ENCODE measurements at regions not wholly inside any gene's neighbourhood (a gene's known extent, or its start where the extent isn't known, plus 50 kb on each side); places are given as distances from the start of the nearest gene placed in this dataset.
"Not testable (repeated sequence)": the region's sequence is repeated elsewhere in the genome, so short reads cannot be mapped to it uniquely, and the experiment has no call there.

DNA sequence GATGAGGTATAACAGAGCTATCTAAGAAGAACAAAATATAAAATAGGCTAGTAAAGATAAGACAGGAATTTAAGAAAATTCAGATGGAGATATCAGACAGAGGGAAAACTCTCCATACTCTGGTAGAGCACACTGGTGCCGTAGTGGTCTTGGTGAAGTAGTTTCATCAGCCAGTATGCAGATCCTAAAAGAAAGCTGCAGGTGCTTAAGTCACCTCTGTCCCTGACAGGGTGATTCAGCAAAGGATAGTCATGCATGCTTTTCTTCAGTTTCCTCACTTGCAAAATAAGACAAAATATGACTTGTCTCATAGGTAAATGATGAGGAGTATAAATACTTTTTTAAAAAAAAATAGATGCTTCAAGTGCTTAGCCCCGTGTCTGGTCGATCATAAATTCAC lies 794.9 kb downstream of the TNS3 start:
- no peak for DNase-seq

DNA sequence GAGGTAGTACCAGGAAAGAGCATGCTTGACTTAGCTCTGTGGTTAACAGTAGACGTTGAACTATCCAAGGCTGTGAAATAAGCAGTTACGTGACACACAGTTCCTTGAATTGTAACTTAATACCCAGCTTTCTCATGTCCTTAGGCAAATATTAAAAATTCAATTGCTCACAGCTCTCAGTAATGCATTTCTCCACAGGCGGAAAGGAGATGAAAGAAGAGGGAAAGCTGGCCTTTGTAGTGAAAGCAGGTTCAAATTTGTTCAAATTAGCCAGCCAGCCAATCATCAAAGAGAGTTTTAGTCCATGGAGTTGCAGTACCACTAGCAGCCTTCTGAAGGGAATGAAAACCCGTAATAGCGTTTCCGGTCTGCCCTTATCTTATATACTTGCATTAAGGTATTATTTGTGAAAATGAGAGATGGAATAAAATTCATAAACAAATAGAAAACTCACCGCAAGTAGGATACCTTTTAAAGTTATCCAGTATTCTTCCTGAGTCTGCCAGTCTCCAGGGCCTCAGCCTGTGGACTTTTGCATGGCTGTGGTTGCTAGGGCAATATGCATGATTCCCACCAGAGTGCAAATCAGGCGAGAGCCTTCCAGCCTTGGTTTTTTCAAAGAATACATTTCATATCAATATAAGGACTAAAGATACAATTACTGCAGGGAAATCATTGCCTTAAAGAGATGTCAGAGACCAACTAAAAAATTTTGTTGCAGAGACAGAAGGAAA lies 795.5 kb downstream of the TNS3 start:
- DNase-seq: peak; percentile 4

DNA sequence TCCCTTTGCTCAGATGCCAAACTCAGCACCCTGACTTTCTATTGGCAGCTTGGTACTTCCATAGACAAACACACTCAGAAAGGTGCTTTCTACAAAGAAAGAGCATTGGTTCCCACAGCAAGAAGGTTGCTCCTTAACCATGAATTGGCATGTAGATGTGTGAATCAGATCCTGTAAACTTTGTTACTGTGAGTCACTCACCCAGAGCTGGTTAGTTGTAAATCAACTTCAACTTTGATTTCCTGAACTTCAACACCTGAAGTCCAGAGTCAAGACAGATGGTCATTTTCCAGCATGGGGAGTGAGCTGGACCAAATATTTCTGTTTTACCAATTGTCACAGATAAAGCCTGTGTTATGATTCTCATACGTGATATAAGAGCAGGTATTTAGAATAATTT lies 797.2 kb downstream of the TNS3 start:
- no peak for DNase-seq

- DNase-seq: no peak
Measured at GRCh38 chr7:46781901-46782439, 799.9 kb downstream of the TNS3 start.

DNA sequence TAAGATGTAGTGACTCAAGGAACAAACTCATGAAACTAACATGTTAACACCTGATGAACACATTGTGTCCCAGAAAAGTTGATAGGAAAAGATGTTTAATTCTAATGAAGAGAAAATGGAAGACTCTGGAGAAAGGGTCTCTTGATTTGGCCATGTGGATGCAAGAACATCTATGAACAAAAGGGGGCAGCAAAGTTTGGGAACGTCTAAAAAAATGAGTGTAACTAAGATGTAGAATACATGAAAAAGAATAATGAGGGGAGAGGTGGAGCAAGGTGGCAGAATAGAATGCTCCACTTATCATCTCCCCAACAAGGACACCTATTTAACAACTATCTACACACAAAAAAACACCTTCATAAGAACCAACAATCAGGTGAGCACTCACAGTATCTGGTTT lies 805.1 kb downstream of the TNS3 start:
- no peak for DNase-seq

GRCh38 chr7:46775776-46776175 lies 806.1 kb downstream of the TNS3 start:
- no peak for DNase-seq

GRCh38 chr7:46775020-46775419 lies 806.9 kb downstream of the TNS3 start:
- no peak for DNase-seq

DNA sequence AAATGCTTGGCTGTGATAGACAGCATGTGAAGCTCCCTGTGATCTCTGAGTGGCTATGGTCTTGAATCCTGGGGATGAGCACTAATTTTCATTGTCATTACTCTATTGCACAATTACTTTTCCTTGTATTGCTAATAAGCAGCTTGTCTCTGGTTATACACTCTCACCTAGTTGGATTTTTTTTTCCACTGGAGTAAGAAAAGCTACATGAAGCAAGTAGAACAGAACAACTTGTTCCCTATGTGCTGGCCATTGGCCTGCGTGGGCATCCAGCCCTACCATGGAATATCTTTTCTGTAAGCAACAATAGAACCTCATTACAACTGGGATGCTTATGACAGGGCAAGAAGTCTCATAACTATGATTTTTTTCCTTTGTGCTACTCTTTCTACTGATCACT lies 807.4 kb downstream of the TNS3 start:
- no peak for DNase-seq

- no peak for DNase-seq
Measured at GRCh38 chr7:46772776-46773175, 809.1 kb downstream of the TNS3 start.

- no peak for DNase-seq
Measured at GRCh38 chr7:46767071-46767470, 814.8 kb downstream of the TNS3 start.

GRCh38 chr7:46764100-46764936 lies 817.6 kb downstream of the TNS3 start:
- DNase-seq: no peak

DNA sequence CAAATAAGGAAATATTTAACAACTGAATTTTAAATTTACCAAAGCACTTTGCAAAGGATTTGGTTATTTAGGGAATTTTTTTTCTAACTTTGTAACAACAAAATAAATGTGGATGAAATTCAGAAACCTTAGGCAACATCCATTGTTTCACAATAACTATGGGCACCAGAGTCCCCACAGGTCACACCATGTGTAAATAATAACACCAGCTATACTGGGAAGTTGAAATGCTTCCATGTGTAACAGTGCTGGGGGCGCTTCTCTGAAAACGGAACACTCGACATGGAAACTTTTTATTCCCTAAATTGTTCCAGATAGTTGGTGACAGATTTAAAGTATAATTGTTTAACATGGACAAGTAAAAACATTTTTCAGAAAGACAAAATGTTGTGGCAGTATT lies 818.6 kb downstream of the TNS3 start:
- DNase-seq: no peak

DNA sequence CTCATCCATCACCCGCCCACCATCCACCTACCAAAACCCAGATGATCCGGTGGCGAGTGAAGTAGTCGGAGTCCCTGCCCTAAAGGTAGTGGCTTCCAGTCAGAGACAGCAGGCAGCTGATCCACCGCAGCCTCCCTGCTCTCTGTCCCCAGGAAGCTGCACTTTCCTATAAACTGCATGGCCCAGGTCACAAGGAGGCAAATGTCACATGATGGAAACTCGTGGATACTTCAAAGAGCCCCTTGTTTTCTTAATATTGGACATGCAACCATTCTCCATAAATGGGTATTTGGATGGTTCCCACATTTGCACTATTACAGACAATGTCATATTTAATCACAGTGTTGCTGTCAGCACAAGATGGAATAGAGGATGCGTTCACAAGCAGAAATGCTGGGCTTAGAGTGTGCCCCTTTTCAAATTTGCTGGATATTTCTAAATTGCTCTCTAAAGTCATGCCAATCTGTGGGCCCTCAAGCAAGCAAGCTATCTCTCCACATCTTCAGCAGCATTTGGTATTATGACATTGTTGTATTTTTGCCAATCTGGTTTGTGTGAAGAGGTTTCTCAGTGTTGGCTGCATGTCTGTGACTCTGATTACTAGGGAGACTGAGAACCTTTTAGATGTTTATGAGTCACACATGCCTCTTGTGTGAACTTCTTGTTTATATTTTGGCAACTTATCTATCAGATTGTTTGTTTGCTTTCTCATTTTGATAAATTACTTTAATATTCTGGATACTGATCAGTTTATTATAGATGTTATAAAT lies 822.0 kb downstream of the TNS3 start:
- no peak for DNase-seq

DNA sequence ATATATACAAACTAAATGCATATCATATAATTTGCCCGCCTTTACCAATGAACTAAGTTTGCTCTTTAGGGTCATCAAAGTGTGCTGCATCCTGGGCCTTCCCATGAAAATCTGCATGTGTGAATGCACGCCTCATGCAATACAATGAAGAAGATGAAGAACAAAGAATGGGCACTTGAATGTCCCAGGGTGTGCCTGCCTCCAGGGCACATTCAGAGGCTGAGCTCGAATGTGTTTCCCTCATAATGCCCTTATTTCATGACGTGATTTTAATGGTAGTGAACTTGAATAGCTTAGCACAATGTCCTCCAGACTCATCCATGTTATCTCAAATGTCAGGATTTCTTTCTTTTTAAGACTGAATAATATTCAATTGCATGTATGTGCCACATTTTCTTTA lies 824.9 kb downstream of the TNS3 start:
- DNase-seq: no peak

DNA sequence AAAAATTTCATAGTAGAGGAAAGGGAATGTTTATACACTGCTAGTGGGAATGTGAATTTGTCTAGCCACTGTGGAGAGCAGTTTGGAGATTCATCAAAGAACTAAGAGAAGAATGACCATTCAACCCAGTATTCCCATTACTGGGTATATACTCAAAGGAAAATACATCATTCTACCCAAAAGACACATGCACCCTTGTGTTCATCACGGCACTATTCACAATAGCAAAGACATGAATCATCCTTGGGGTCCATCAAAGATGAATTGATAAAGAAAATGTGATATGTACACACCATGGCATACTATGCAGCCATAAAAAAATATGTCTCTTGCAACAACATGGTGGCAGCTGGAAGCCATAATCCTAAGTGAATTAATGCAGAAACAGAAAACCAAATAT lies 825.7 kb downstream of the TNS3 start:
- DNase-seq: no peak

DNA sequence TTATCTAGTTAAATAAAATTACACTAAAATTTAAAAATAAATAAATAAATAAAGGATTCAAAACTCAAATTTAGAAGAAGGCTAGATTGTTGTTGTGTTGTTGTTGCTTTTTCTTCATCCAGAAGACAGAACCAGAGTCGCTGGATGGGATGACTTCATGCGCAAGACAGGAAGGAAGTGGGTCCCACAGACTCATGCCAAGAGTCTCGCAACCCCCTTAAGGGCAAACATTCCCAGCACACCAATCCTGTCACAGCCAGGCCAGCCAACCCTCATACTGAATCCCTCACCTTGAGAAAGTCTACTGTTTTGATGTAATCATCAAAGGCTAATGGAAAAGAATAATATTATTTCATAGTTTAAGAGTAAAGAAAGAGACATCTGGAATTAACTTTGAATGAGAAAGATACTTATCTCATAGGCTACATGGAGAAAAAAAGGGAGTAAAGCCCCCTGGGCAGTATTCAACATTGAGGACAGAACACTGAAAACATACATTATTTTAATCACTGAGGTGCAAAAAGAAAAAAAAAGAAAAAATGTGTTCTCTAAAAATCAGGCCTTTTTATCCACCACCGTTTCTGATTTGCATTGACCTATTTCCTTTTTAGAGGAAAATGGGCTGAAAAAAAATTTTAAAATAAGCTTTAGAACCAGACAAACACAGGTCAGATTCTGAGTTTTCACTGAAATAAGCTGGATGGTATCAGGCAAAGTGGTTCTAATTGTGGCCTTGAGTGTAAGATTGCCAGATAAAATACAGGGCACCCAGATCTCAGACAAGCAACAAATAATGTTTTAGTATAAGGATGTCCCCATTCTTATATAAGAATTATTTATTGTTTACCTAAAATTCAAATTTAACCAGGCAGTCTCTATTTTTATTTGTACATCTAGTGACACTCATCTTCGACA lies 826.5 kb downstream of the TNS3 start:
- no peak for DNase-seq

DNA sequence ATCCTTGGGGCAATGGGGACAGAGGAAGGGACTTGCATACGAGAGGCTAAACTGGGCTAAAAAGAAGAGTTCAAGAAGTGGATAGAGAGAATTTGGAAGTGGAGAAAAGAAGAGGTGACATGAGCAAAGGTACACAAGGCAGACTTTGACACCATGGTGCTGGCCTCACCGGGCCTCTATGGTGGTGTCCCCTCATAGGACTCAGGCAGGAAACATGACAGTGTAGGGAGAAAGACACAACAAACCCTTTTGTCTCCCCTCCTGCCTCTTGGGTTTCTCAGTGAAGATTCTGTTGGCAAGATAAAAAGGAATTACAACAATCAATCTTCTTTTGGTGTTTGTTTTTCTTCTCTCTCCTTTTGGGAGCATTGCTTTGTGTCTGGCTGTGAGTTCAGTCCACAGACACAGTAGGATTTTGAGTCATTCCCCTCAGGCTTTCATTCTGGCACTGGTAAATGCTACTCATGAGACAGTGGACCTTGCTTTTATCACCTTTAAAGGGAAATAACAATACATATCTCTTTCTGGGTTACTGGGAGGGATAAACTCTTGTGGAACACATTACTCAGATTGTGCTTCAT lies 827.7 kb downstream of the TNS3 start:
- no peak for DNase-seq

- DNase-seq: no peak
Measured at GRCh38 chr7:46753662-46754061, 828.2 kb downstream of the TNS3 start.

DNA sequence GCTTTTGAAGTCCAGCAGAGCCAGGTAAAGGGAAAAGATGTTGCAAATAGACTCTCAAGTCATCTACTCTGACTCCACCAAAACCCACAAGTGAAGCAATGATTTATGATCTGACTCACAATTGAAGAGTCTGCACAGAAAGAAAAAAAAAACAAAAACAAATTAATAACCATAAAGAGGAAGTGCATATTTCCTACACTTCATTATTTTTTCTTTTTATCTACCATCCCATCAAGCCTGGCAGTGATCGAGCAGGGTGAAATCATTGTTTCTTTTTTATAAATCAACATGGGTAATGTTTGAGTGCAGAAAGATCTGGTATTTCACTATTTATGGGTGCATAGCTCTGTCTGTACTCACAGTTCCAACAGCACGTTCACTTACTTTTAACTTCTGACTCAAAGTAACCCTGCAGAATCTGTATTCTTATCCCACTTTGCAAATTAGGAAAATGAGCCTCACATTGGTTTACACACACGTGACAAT lies 829.0 kb downstream of the TNS3 start:
- no peak for DNase-seq

DNA sequence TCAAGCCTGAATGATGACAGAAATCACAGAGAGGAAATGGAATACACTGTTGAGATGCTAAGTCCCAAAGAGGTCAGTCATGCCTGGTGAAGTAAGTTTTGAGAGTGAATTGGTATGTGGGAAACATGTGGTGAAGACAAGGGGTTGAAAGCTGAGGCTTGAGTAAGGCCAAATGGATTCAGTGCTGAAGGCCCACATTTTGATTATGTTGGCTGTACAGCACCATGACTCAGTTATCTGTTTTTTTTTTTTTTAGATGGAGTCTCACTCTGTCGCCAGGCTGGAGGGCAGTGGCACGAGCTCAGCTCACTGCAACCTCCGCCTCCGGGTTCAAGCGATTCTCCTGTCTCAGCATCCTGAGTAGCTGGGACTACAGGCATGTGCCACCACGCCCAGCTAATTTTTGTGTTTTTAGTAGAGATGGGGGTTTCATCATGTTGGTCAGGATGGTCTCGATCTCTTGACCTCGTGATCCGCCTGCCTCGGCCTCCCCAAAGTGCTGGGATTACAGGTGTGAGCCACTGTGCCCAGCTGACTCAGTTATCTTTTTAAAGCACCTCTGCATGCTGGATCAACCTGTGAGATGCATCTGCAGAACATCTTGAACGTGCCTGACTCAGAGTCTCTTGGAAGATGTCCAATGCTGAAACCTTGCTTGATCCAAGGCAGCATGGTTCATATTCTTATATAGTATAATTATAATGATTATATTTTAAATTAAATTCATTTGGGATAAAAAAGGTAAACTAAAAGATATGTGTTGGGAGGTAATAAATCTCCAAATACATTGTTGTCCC lies 829.8 kb downstream of the TNS3 start:
- not testable (repeated sequence) for DNase-seq

- DNase-seq: no peak
Measured at GRCh38 chr7:46751471-46751870, 830.4 kb upstream of the IGFBP3 start.

Measured in midbrain (tissue), 1 donor.